Left ventricle myocardium inferior (tissue), 1 donor: ENCODE measurements at regions not wholly inside any gene's neighbourhood (a gene's known extent, or its start where the extent isn't known, plus 50 kb on each side); places are given as distances from the start of the nearest gene placed in this dataset.
A peak's percentile ranks its signal among the peaks of the same experiment; 100 is the strongest.
"Not testable (repeated sequence)": the region's sequence is repeated elsewhere in the genome, so short reads cannot be mapped to it uniquely, and the experiment has no call there.

Experiments used
- DNase-seq: peaks from one replicate; pipeline ENCODE4 v3.0.0-alpha.2; 2020
- H3K27ac ChIP-seq: fragments of 200-600 bp; replicated peaks from 2 replicates; pipeline ENCODE4 v1.8.0; 2021
- H3K27me3 ChIP-seq: fragments of 200-600 bp; 2 replicates; pipeline ENCODE4 v1.8.0; 2021; ENCODE audit warnings: low read depth
- H3K36me3 ChIP-seq: fragments of 200-600 bp; 2 replicates; pipeline ENCODE4 v1.8.0; 2021
- H3K4me1 ChIP-seq: fragments of 200-600 bp; 2 replicates; pipeline ENCODE4 v1.8.0; 2021
- H3K4me3 ChIP-seq: fragments of 200-600 bp; 2 replicates; pipeline ENCODE4 v1.8.0; 2021; ENCODE audit warnings: mild to moderate bottlenecking, moderate library complexity
- H3K9me3 ChIP-seq: fragments of 200-600 bp; replicated peaks from 2 replicates; pipeline ENCODE4 v1.8.0; 2021
- CTCF ChIP-seq: fragments of 200-600 bp; IDR thresholded peaks from 2 replicates; pipeline ENCODE4 v1.8.0; 2021; ENCODE audit warnings: antibody characterized with exemption, mild to moderate bottlenecking, borderline replicate concordance
- intact Hi-C: fragments of 100-400 bp; cut with micrococcal nuclease; formaldehyde crosslinking; loops from one replicate; pipeline ENCODE4 v1.11.0; 2022
- donor health status: DM: no; HTN: yes; CAD: no; lungs with severe emphysema.

- intact Hi-C loops: no loop called here
- no peak for TF ChIP-seq CTCF
- H3K27ac ChIP-seq: peak overlapping the region; percentile 93
- H3K4me1 ChIP-seq: peaks cover 8% of the 10 kb centered on the region
- no peak for DNase-seq
- H3K4me3 ChIP-seq: no peak overlapping the region
- H3K9me3 ChIP-seq: no peaks in the 10 kb centered on the region
- no peaks in the 10 kb centered on the region for H3K36me3 ChIP-seq
- H3K27me3 ChIP-seq: no peaks in the 10 kb centered on the region
These were observed 138.6 kb upstream of the FAM78B start for GRCh38 chr1:166305371-166305770.

- H3K4me3 ChIP-seq: peak overlapping the region; percentile 50
- intact Hi-C loops: no loop called here
- peaks cover 8% of the 10 kb centered on the region for H3K4me1 ChIP-seq
- H3K9me3 ChIP-seq: peaks cover 5% of the 10 kb centered on the region
- DNase-seq: peak; percentile 56
- H3K27ac ChIP-seq: peak overlapping the region; percentile 93
- H3K36me3 ChIP-seq: no peaks in the 10 kb centered on the region
- H3K27me3 ChIP-seq: no peaks in the 10 kb centered on the region
- TF ChIP-seq CTCF: no peak
These were observed 140.7 kb upstream of the FAM78B start for GRCh38 chr1:166307261-166308188.

DNA sequence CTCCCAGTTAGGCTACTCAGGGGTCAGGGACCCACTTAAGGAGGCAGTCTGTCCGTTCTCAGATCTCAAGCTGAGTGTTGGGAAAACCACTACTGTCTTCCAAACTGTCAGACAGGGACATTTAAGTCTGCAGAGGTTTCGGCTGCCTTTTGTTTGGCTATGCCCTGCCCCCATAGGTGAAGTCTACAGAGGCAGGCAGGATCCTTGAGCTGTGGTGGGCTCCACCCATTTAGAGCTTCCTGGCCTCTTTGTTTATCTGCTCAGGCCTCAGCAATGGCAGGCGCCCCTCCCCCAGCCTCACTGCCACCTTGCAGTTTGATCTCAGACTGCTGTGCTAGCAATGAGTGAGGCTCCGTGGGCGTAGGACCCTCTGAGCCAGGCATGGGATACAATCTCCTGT lies 149.5 kb upstream of the FAM78B start:
- H3K36me3 ChIP-seq, H3K27me3 ChIP-seq, intact Hi-C loops, H3K4me1 ChIP-seq, H3K4me3 ChIP-seq, H3K9me3 ChIP-seq, DNase-seq, H3K27ac ChIP-seq: not testable (repeated sequence)

- Histone ChIP-seq H3K27ac (no peak overlapping the region), H3K36me3 (no peaks in the 10 kb centered on the region), H3K4me3 (no peak overlapping the region), H3K9me3 (no peaks in the 10 kb centered on the region), H3K4me1 (no peaks in the 10 kb centered on the region), H3K27me3 (no peaks in the 10 kb centered on the region)
- no peak for TF ChIP-seq CTCF
- DNase-seq: no peak
- intact Hi-C loops: no loop called here
These were observed 155.7 kb upstream of the FAM78B start for GRCh38 chr1:166322470-166322869.

GRCh38 chr1:166327886-166328285 lies 161.1 kb upstream of the FAM78B start:
- Histone ChIP-seq H3K4me3 (no peak overlapping the region), H3K27ac (no peak overlapping the region), H3K4me1 (no peaks in the 10 kb centered on the region), H3K36me3 (no peaks in the 10 kb centered on the region), H3K27me3 (no peaks in the 10 kb centered on the region), H3K9me3 (no peaks in the 10 kb centered on the region)
- no peak for DNase-seq
- peak; percentile 20 for TF ChIP-seq CTCF
- intact Hi-C loops: no loop called here

- Histone ChIP-seq H3K9me3 (no peaks in the 10 kb centered on the region), H3K4me3 (no peak overlapping the region), H3K27me3 (no peaks in the 10 kb centered on the region), H3K36me3 (no peaks in the 10 kb centered on the region), H3K27ac (no peak overlapping the region), H3K4me1 (no peaks in the 10 kb centered on the region)
- no peak for TF ChIP-seq CTCF
- no peak for DNase-seq
- intact Hi-C loops: no loop called here
These were observed 162.2 kb upstream of the FAM78B start for GRCh38 chr1:166328956-166329355.
